ENCODE measurements at regions not wholly inside any gene's neighbourhood (a gene's known extent, or its start where the extent isn't known, plus 50 kb on each side); places are given as distances from the start of the nearest gene placed in this dataset.

- in situ Hi-C loops (cut with MboI; ENCODE audit: low sequenced_read_pairs) = no loop called here
Observed at GRCh38 chr11:13188179-13188578, 89.4 kb upstream of the BMAL1 start.

More at GRCh38 chr11:13188179-13188578, 89.4 kb upstream of the BMAL1 start:
- H3K56ac ChIP-seq (ENCODE audit: extremely low read depth, insufficient read depth, low read length) = no peak overlapping the region
- H3K27me3 ChIP-seq (ENCODE audit: control insufficient read depth, insufficient read depth, low read length) = peaks cover 3% of the 10 kb centered on the region; the same call in 1 of the 2 replicates
- no peak overlapping the region for H2BK15ac ChIP-seq (ENCODE audit: low read depth, low read length)
- ATAC-seq (ENCODE audit: low read depth) = no peak
- H3K4me3 ChIP-seq (ENCODE audit: insufficient read depth, low read depth, low read length) = no peak overlapping the region
- no peak overlapping the region for H3K23ac ChIP-seq (ENCODE audit: low read depth, low read length)
- 0 out of 2 replicates have a peak, but pooled peaks cover 4% of the 10 kb centered on the region for H3K9me1 ChIP-seq (ENCODE audit: insufficient read depth, low read length)
- DNase-seq = no peak
- H3K4me1 ChIP-seq (ENCODE audit: control insufficient read depth, insufficient read depth, low read length) = no peaks in the 10 kb centered on the region
- no TSS peak for BruUV-seq (replicated peaks)
- H3K79me1 ChIP-seq (ENCODE audit: low read depth in 1 of 2, low read length in 2 of 2) = no peaks in the 10 kb centered on the region
- no peak overlapping the region for H3K4me2 ChIP-seq (ENCODE audit: low read depth, low read length)
- H4K20me1 ChIP-seq (ENCODE audit: insufficient read depth, low read length) = no peaks in the 10 kb centered on the region
- H3K27ac ChIP-seq (ENCODE audit: insufficient read depth, low read length) = no peak overlapping the region
- H3K4ac ChIP-seq (ENCODE audit: low read depth, low read length) = no peak overlapping the region
- H3K14ac ChIP-seq (replicated peaks; ENCODE audit: low read depth, low read length) = no peak overlapping the region
- dilution Hi-C loops (cut with HindIII; ENCODE audit: low sequenced_read_pairs, unreplicated experiment) (no loop called here), intact Hi-C loops (cut with micrococcal nuclease) (no loop called here)
- no peak overlapping the region for H2AK9ac ChIP-seq (replicated peaks; ENCODE audit: low read depth, low read length, poor library complexity)
- CTCF ChIA-PET = no interaction called here
- no peak overlapping the region for H3K18ac ChIP-seq (ENCODE audit: low read depth, low read length)
- peaks cover 4% of the 10 kb centered on the region; the same call in 1 of the 2 replicates for H3K9me3 ChIP-seq (ENCODE audit: control insufficient read depth, insufficient read depth, low read length)
- H4K8ac ChIP-seq (ENCODE audit: low read depth in 2 of 2, low read length in 2 of 2) = no peak overlapping the region
- H2BK5ac ChIP-seq (ENCODE audit: low read depth, low read length, poor library complexity, severe bottlenecking) = no peak overlapping the region
- H3K9ac ChIP-seq (ENCODE audit: low read depth, low read length) = no peak overlapping the region
- no peak overlapping the region for H2AFZ ChIP-seq (replicated peaks; ENCODE audit: low read length, poor library complexity)
- no peak overlapping the region for H2BK20ac ChIP-seq (ENCODE audit: low read depth, low read length)
- no peak overlapping the region for H4K5ac ChIP-seq (ENCODE audit: low read depth, low read length)
- no peaks in the 10 kb centered on the region for H3K36me3 ChIP-seq (ENCODE audit: control insufficient read depth, insufficient read depth, low read length)
- POLR2A ChIA-PET (ENCODE audit: unreplicated experiment) = no interaction called here
- TF ChIP-seq MXI1 (IDR thresholded peaks at IDR 0.05; ENCODE audit: borderline replicate concordance, low read depth, low read length) = no peak
- TF ChIP-seq NFE2L2 (IDR thresholded peaks at IDR 0.05; ENCODE audit: low read depth, low read length) = no peak
- TF ChIP-seq CTCF (conservative IDR thresholded peaks at IDR 0.05; ENCODE audit: low read depth, low read length) = no peak
- no peak for TF ChIP-seq MAFK (IDR thresholded peaks at IDR 0.05; ENCODE audit: low read depth, low read length)
- no peak for TF ChIP-seq RCOR1 (IDR thresholded peaks at IDR 0.05; ENCODE audit: insufficient replicate concordance, low read length)
- TF ChIP-seq RFX5 (IDR thresholded peaks at IDR 0.05; ENCODE audit: low read depth, low read length) = no peak
- TF ChIP-seq FOS (IDR thresholded peaks at IDR 0.05; ENCODE audit: low read depth, low read length) = no peak
- no peak for TF ChIP-seq USF2 (IDR thresholded peaks at IDR 0.05; ENCODE audit: low read depth, low read length)
- TF ChIP-seq POLR2A (IDR thresholded peaks at IDR 0.05; ENCODE audit: low read depth, low read length) = no peak
- no peak for TF ChIP-seq CEBPB (IDR thresholded peaks at IDR 0.05; ENCODE audit: low read depth, low read length)
- no peak overlapping the region for H4K91ac ChIP-seq (ENCODE audit: insufficient read depth, low read depth, low read length)
- no peak overlapping the region for H2BK120ac ChIP-seq (ENCODE audit: low read depth, low read length)
- no peak overlapping the region for H2AK5ac ChIP-seq (ENCODE audit: low read depth, low read length)

All from IMR-90 (cell line).